ENCODE measurements at regions not wholly inside any gene's neighbourhood (a gene's known extent, or its start where the extent isn't known, plus 50 kb on each side); places are given as distances from the start of the nearest gene placed in this dataset.

GRCh38 chr5:61906820-61907219, 399.2 kb upstream of the KIF2A start:
- ChIA-PET CTCF (no interaction called here), POLR2A (ENCODE audit: unreplicated experiment) (no interaction called here)
- H3K36me3 ChIP-seq (ENCODE audit: low read depth): no peaks in the 10 kb centered on the region
- H3K27ac ChIP-seq: no peak overlapping the region
- no peaks in the 10 kb centered on the region for H3K27me3 ChIP-seq (ENCODE audit: insufficient read depth, low read depth)
- H3K4me2 ChIP-seq: no peak overlapping the region
- TF ChIP-seq EZH2 (IDR thresholded peaks at IDR 0.05; ENCODE audit: low read depth): no peak
- BruUV-seq (replicated peaks): no TSS peak
- no peaks in the 10 kb centered on the region for H3K79me2 ChIP-seq (ENCODE audit: low read depth)
- H3K4me1 ChIP-seq (replicated peaks; ENCODE audit: insufficient read depth): no peaks in the 10 kb centered on the region
- intact Hi-C loops (cut with micrococcal nuclease; ENCODE audit: unreplicated experiment): no loop called here
- no peak for DNase-seq
- H3F3A ChIP-seq (ENCODE audit: insufficient read depth, low read depth): no peaks in the 10 kb centered on the region
- no peak overlapping the region for H2AFZ ChIP-seq
- no peaks in the 10 kb centered on the region for H3K9me3 ChIP-seq (ENCODE audit: insufficient read depth, low read depth)
- H3K9me2 ChIP-seq (ENCODE audit: insufficient read depth): no peaks in the 10 kb centered on the region
- H4K20me1 ChIP-seq (ENCODE audit: insufficient read depth): no peaks in the 10 kb centered on the region
- no peak overlapping the region for H3K4me3 ChIP-seq

GRCh38 chr5:61907995-61908394, 398.0 kb upstream of the KIF2A start:
- no peaks in the 10 kb centered on the region for H3K79me2 ChIP-seq (ENCODE audit: low read depth)
- CTCF ChIA-PET: no interaction called here
- no TSS peak for BruUV-seq (replicated peaks)

GRCh38 chr5:61910771-61911170, 395.2 kb upstream of the KIF2A start:
- H3K9me3 ChIP-seq (ENCODE audit: insufficient read depth, low read depth): no peaks in the 10 kb centered on the region
- no TSS peak for BruUV-seq (replicated peaks)
- intact Hi-C loops (cut with micrococcal nuclease; ENCODE audit: unreplicated experiment): no loop called here
- no peaks in the 10 kb centered on the region for H3K79me2 ChIP-seq (ENCODE audit: low read depth)
- TF ChIP-seq CTCF (conservative IDR thresholded peaks at IDR 0.05) (no peak), EZH2 (IDR thresholded peaks at IDR 0.05; ENCODE audit: low read depth) (no peak)
- no peak for DNase-seq
- no peak overlapping the region for H2AFZ ChIP-seq
- ChIA-PET CTCF (no interaction called here), POLR2A (ENCODE audit: unreplicated experiment) (no interaction called here)
- H3K27ac ChIP-seq: no peak overlapping the region
- no peaks in the 10 kb centered on the region for H3K4me1 ChIP-seq (replicated peaks; ENCODE audit: insufficient read depth)
- H3K4me2 ChIP-seq: no peak overlapping the region
- H3F3A ChIP-seq (ENCODE audit: insufficient read depth, low read depth): no peaks in the 10 kb centered on the region
- H3K27me3 ChIP-seq (ENCODE audit: insufficient read depth, low read depth): 0 out of 2 replicates have a peak, but pooled peaks cover 10% of the 10 kb centered on the region
- no peak overlapping the region for H3K4me3 ChIP-seq
- no peaks in the 10 kb centered on the region for H3K36me3 ChIP-seq (ENCODE audit: low read depth)
- H3K9me2 ChIP-seq (ENCODE audit: insufficient read depth): no peaks in the 10 kb centered on the region
- H4K20me1 ChIP-seq (ENCODE audit: insufficient read depth): no peaks in the 10 kb centered on the region

More at GRCh38 chr5:61907995-61908394, 398.0 kb upstream of the KIF2A start:
- no peaks in the 10 kb centered on the region for H3K4me1 ChIP-seq (replicated peaks; ENCODE audit: insufficient read depth)
- no peak overlapping the region for H3K4me3 ChIP-seq
- no peak overlapping the region for H2AFZ ChIP-seq
- no peak overlapping the region for H3K4me2 ChIP-seq
- POLR2A ChIA-PET (ENCODE audit: unreplicated experiment): no interaction called here
- DNase-seq: no peak
- H4K20me1 ChIP-seq (ENCODE audit: insufficient read depth): no peaks in the 10 kb centered on the region
- TF ChIP-seq CTCF (conservative IDR thresholded peaks at IDR 0.05) (no peak), EZH2 (IDR thresholded peaks at IDR 0.05; ENCODE audit: low read depth) (no peak)
- 0 out of 2 replicates have a peak, but pooled peaks cover 4% of the 10 kb centered on the region for H3K27me3 ChIP-seq (ENCODE audit: insufficient read depth, low read depth)
- H3K9me2 ChIP-seq (ENCODE audit: insufficient read depth): no peaks in the 10 kb centered on the region
- intact Hi-C loops (cut with micrococcal nuclease; ENCODE audit: unreplicated experiment): no loop called here
- no peaks in the 10 kb centered on the region for H3K9me3 ChIP-seq (ENCODE audit: insufficient read depth, low read depth)
- H3F3A ChIP-seq (ENCODE audit: insufficient read depth, low read depth): no peaks in the 10 kb centered on the region
- no peaks in the 10 kb centered on the region for H3K36me3 ChIP-seq (ENCODE audit: low read depth)
- no peak overlapping the region for H3K27ac ChIP-seq

- CTCF ChIA-PET: no interaction called here
These were observed 393.4 kb upstream of the KIF2A start for GRCh38 chr5:61912559-61912958.

More at GRCh38 chr5:61912559-61912958, 393.4 kb upstream of the KIF2A start:
- H3K9me2 ChIP-seq (ENCODE audit: insufficient read depth): no peaks in the 10 kb centered on the region
- H3K36me3 ChIP-seq (ENCODE audit: low read depth): no peaks in the 10 kb centered on the region
- H3K4me1 ChIP-seq (replicated peaks; ENCODE audit: insufficient read depth): no peaks in the 10 kb centered on the region
- H3K4me2 ChIP-seq: no peak overlapping the region
- no peak overlapping the region for H2AFZ ChIP-seq
- H3K4me3 ChIP-seq: no peak overlapping the region
- no peaks in the 10 kb centered on the region for H4K20me1 ChIP-seq (ENCODE audit: insufficient read depth)
- no peaks in the 10 kb centered on the region for H3F3A ChIP-seq (ENCODE audit: insufficient read depth, low read depth)
- no peak for DNase-seq
- no peaks in the 10 kb centered on the region for H3K79me2 ChIP-seq (ENCODE audit: low read depth)
- no peaks in the 10 kb centered on the region for H3K9me3 ChIP-seq (ENCODE audit: insufficient read depth, low read depth)
- H3K27ac ChIP-seq: no peak overlapping the region
- TF ChIP-seq CTCF (conservative IDR thresholded peaks at IDR 0.05): no peak
- TF ChIP-seq EZH2 (IDR thresholded peaks at IDR 0.05; ENCODE audit: low read depth): no peak
- no TSS peak for BruUV-seq (replicated peaks)
- intact Hi-C loops (cut with micrococcal nuclease; ENCODE audit: unreplicated experiment): no loop called here
- H3K27me3 ChIP-seq (ENCODE audit: insufficient read depth, low read depth): 0 out of 2 replicates have a peak, but pooled peaks cover 17% of the 10 kb centered on the region
- POLR2A ChIA-PET (ENCODE audit: unreplicated experiment): no interaction called here
